Colonic mucosa (tissue), 4 donors: ENCODE measurements at regions not wholly inside any gene's neighbourhood (a gene's known extent, or its start where the extent isn't known, plus 50 kb on each side); places are given as distances from the start of the nearest gene placed in this dataset.
"Not testable (repeated sequence)": the region's sequence is repeated elsewhere in the genome, so short reads cannot be mapped to it uniquely, and the experiment has no call there.

ENCODE experiments used
- DNase-seq: peaks from one replicate; pipeline ENCODE4 v3.0.0-alpha.2; 2020
- H3K27ac ChIP-seq: fragments of 200-600 bp; one replicate; pipeline ENCODE4 v1.8.0; 2021
- H3K27me3 ChIP-seq: fragments of 200-600 bp; one replicate; pipeline ENCODE4 v1.8.0; 2021
- H3K36me3 ChIP-seq: fragments of 200-600 bp; one replicate; pipeline ENCODE4 v1.8.0; 2021
- H3K4me1 ChIP-seq: fragments of 200-600 bp; one replicate; pipeline ENCODE4 v1.8.0; 2021; ENCODE audit warnings: mild to moderate bottlenecking
- H3K4me3 ChIP-seq: fragments of 200-600 bp; one replicate; pipeline ENCODE4 v1.8.0; 2021
- H3K9ac ChIP-seq, 2 donors: one replicate each; pipeline ENCODE4 v1.7.0; 2013; ENCODE audit warnings: control low read depth in 2 of 2, low read depth in 2 of 2, low read length in 2 of 2
- H3K9me3 ChIP-seq: fragments of 200-600 bp; one replicate; pipeline ENCODE4 v1.8.0; 2021
- CTCF ChIP-seq: fragments of 200-600 bp; IDR thresholded peaks from one replicate; pipeline ENCODE4 v1.8.0; 2022; ENCODE audit warnings: antibody characterized with exemption, mild to moderate bottlenecking
- intact Hi-C: fragments of 100-400 bp; cut with DNase I; formaldehyde crosslinking; loops from one replicate; pipeline ENCODE4 v1.14.1; 2022
- donor health status: healthy.
- donor health status: DM: no; HTN: no; CAD: no.
- donor health status: DM: no; HTN: no; CAD: no.

GRCh38 chr7:81865754-81866153, 95.9 kb upstream of the HGF start:
- intact Hi-C loops = no loop called here
- no peak overlapping the region for H3K9ac ChIP-seq
- H3K27me3 ChIP-seq = no peaks in the 10 kb centered on the region
- H3K9me3 ChIP-seq = no peaks in the 10 kb centered on the region
- TF ChIP-seq CTCF = no peak
- no peak overlapping the region for H3K4me3 ChIP-seq
- H3K36me3 ChIP-seq = no peaks in the 10 kb centered on the region
- DNase-seq = no peak
- H3K27ac ChIP-seq = no peak overlapping the region
- no peaks in the 10 kb centered on the region for H3K4me1 ChIP-seq

- Histone ChIP-seq H3K4me1 (no peaks in the 10 kb centered on the region), H3K27me3 (no peaks in the 10 kb centered on the region), H3K27ac (no peak overlapping the region), H3K9me3 (no peaks in the 10 kb centered on the region), H3K9ac (no peak overlapping the region), H3K4me3 (no peak overlapping the region), H3K36me3 (no peaks in the 10 kb centered on the region)
- DNase-seq = no peak
- intact Hi-C loops = no loop called here
- TF ChIP-seq CTCF = no peak
Observed at GRCh38 chr7:81859433-81859832, 89.6 kb upstream of the HGF start.

- H3K9me3 ChIP-seq, H3K4me3 ChIP-seq, H3K4me1 ChIP-seq, H3K36me3 ChIP-seq, H3K27me3 ChIP-seq, intact Hi-C loops, DNase-seq, H3K9ac ChIP-seq, H3K27ac ChIP-seq: not testable (repeated sequence)
Observed at GRCh38 chr7:81858820-81859219, 89.0 kb upstream of the HGF start.

- no peak overlapping the region for H3K27ac ChIP-seq
- H3K9me3 ChIP-seq = no peaks in the 10 kb centered on the region
- H3K4me3 ChIP-seq = no peak overlapping the region
- H3K4me1 ChIP-seq = no peaks in the 10 kb centered on the region
- no peak for DNase-seq
- H3K27me3 ChIP-seq = no peaks in the 10 kb centered on the region
- intact Hi-C loops = no loop called here
- no peak overlapping the region for H3K9ac ChIP-seq
- H3K36me3 ChIP-seq = no peaks in the 10 kb centered on the region
- TF ChIP-seq CTCF = no peak
Observed at GRCh38 chr7:81857385-81857784, 87.5 kb upstream of the HGF start.

GRCh38 chr7:81854518-81854917, 84.7 kb upstream of the HGF start:
- Histone ChIP-seq H3K9ac (no peak overlapping the region), H3K4me3 (no peak overlapping the region), H3K27ac (no peak overlapping the region), H3K36me3 (no peaks in the 10 kb centered on the region), H3K9me3 (no peaks in the 10 kb centered on the region), H3K4me1 (no peaks in the 10 kb centered on the region), H3K27me3 (no peaks in the 10 kb centered on the region)
- intact Hi-C loops = no loop called here
- TF ChIP-seq CTCF = no peak
- no peak for DNase-seq

GRCh38 chr7:81852701-81853100, 82.9 kb upstream of the HGF start:
- no peaks in the 10 kb centered on the region for H3K9me3 ChIP-seq
- no peak overlapping the region for H3K9ac ChIP-seq
- no peak overlapping the region for H3K4me3 ChIP-seq
- H3K36me3 ChIP-seq = no peaks in the 10 kb centered on the region
- H3K27ac ChIP-seq = no peak overlapping the region
- H3K27me3 ChIP-seq = no peaks in the 10 kb centered on the region
- intact Hi-C loops = no loop called here
- DNase-seq = no peak
- H3K4me1 ChIP-seq = no peaks in the 10 kb centered on the region
- no peak for TF ChIP-seq CTCF
